K562 (cell line): ENCODE measurements at regions not wholly inside any gene's neighbourhood (a gene's known extent, or its start where the extent isn't known, plus 50 kb on each side); places are given as distances from the start of the nearest gene placed in this dataset.

Experiments
- GTF2F1 ChIP-seq: IDR thresholded peaks from 2 replicates; pipeline ENCODE4 v1.6.1; 2011; ENCODE audit warnings: low read depth, low read length, improper control_type of control experiment
- MTF1 ChIP-seq: fragments of 250-450 bp; sonication (Bioruptor Pico); IDR thresholded peaks from 2 replicates; pipeline ENCODE4 v1.9.0; 2021; ENCODE audit warnings: moderate library complexity, mild to moderate bottlenecking, inconsistent platforms, borderline replicate concordance
- MYC ChIP-seq, 2 experiments: fragments of 250-450 bp in 1 of 2; sonication (Bioruptor Pico) in 1 of 2; IDR thresholded peaks; 2 replicates each; pipeline versions ENCODE4 v1.5.1 to v1.6.1; 2012 to 2021; ENCODE audit warnings: low read depth in 2 of 2, borderline replicate concordance in 1 of 2, improper control_type of control experiment in 1 of 2, low read length in 1 of 2, mild to moderate bottlenecking in 1 of 2, moderate library complexity in 1 of 2
- ZFP36 ChIP-seq: fragments of 150-350 bp; IDR thresholded peaks from 2 replicates; pipeline ENCODE4 v1.6.1; 2018; ENCODE audit warnings: low read length, low read depth; ENCODE audit not compliant: partially characterized antibody
- ZNF830 ChIP-seq: fragments of 250-450 bp; sonication (Bioruptor Pico); IDR thresholded peaks from 2 replicates; pipeline ENCODE4 v1.5.0; 2021; ENCODE audit warnings: mild to moderate bottlenecking

DNA sequence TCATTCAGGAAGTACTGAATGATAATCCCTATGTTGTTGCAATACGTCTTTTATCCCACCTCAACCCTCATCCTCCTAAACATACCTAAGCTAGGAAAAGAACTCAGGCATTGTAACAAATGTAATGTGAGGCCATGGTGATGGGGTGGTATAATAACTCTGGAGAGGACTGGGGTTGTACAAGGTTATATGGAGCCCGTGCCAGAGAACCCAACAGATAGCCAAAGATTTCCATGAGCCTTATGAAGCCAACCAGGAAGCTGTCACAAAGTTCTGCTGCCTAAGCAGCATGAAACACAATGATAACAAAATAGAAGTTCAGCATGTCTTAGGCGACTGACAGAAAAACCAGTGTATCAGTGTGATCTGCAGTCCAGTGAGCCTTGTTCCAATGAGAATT is 394.1 kb upstream of the NBEA start:
- TF ChIP-seq ZFP36 (no peak), ZNF830 (CRISPR knock-in tag) (no peak), MYC (IDR thresholded peaks at IDR 0.05; ENCODE audit: low read depth, low read length) (no peak), MYC (CRISPR knock-in tag; IDR thresholded peaks at IDR 0.05; ENCODE audit: borderline replicate concordance, low read depth) (no peak), MTF1 (CRISPR knock-in tag) (no peak), GTF2F1 (no peak)
